Spleen (tissue), 7 donors: ENCODE measurements at regions not wholly inside any gene's neighbourhood (a gene's known extent, or its start where the extent isn't known, plus 50 kb on each side); places are given as distances from the start of the nearest gene placed in this dataset.

Experiments
- CTCF ChIP-seq, 11 experiments: fragments of 200-600 bp in 7 of 11; fragments of 450-650 bp in 4 of 11; sonication (generic) in 4 of 11; IDR thresholded peaks in 8 of 11; conservative IDR thresholded peaks in 3 of 11; 1 replicate in 7 of 11; 2 replicates in 4 of 11; pipeline versions ENCODE4 v1.4.0 to v1.8.0; 2016 to 2021; ENCODE audit warnings: antibody characterized with exemption in 11 of 11, inconsistent platforms in 4 of 11, mild to moderate bottlenecking in 1 of 11
- POLR2A ChIP-seq, 3 donors: fragments of 450-650 bp; IDR thresholded peaks; one replicate each; pipeline ENCODE4 v1.5.1; 2017; ENCODE audit warnings: antibody characterized with exemption in 3 of 3, mild to moderate bottlenecking in 1 of 3
- POLR2AphosphoS5 ChIP-seq, 3 donors: sonication (generic); formaldehyde crosslinking; IDR thresholded peaks; one replicate each; pipeline ENCODE4 v1.5.1; 2017; ENCODE audit warnings: antibody characterized with exemption in 3 of 3
- donor health status: DM: no; HTN: no; CAD: no; lungs with moderate emphysema.
- donor health status: DM: no; HTN: no; CAD: no.
- donor health status: DM: no; HTN: no; CAD: no.

GRCh38 chr3:71873093-71873611 lies 88.2 kb upstream of the PROK2 start:
- TF ChIP-seq CTCF (IDR thresholded peaks at IDR 0.05 in 8 of 11, conservative IDR thresholded peaks at IDR 0.05 in 3 of 11) = no peak
- no peak for TF ChIP-seq POLR2AphosphoS5 (IDR thresholded peaks at IDR 0.05)
- TF ChIP-seq POLR2A (IDR thresholded peaks at IDR 0.05) = no peak
